ENCODE measurements at regions not wholly inside any gene's neighbourhood (a gene's known extent, or its start where the extent isn't known, plus 50 kb on each side); places are given as distances from the start of the nearest gene placed in this dataset.

- DNase-seq (no peak), ATAC-seq (no peak)
- Mint-ChIP-seq H3K36me3 (ENCODE audit: insufficient read depth) (no peaks in the 10 kb centered on the region), H3K9me3 (no peaks in the 10 kb centered on the region), H3K4me3 (no peak overlapping the region), H3K27me3 (ENCODE audit: low read depth) (no peaks in the 10 kb centered on the region), H3K4me1 (ENCODE audit: low read depth) (no peaks in the 10 kb centered on the region)
These were observed 282.4 kb upstream of the ADAMTS16 start for GRCh38 chr5:4857761-4858160.

GRCh38 chr5:4859500-4860235, 280.5 kb upstream of the ADAMTS16 start:
- ATAC-seq, result no peak
- no peak overlapping the region for H3K4me3 Mint-ChIP-seq
- H3K36me3 Mint-ChIP-seq (ENCODE audit: insufficient read depth), result no peaks in the 10 kb centered on the region
- no peaks in the 10 kb centered on the region for H3K4me1 Mint-ChIP-seq (ENCODE audit: low read depth)
- no peak for DNase-seq
- no peaks in the 10 kb centered on the region for H3K27me3 Mint-ChIP-seq (ENCODE audit: low read depth)
- no peaks in the 10 kb centered on the region for H3K9me3 Mint-ChIP-seq

GRCh38 chr5:4860631-4861030, 279.5 kb upstream of the ADAMTS16 start:
- no peaks in the 10 kb centered on the region for H3K36me3 Mint-ChIP-seq (ENCODE audit: insufficient read depth)
- DNase-seq (no peak), ATAC-seq (no peak)
- H3K4me3 Mint-ChIP-seq, result no peak overlapping the region
- H3K4me1 Mint-ChIP-seq (ENCODE audit: low read depth), result no peaks in the 10 kb centered on the region
- no peaks in the 10 kb centered on the region for H3K27me3 Mint-ChIP-seq (ENCODE audit: low read depth)
- H3K9me3 Mint-ChIP-seq, result peaks cover 5% of the 10 kb centered on the region

DNA sequence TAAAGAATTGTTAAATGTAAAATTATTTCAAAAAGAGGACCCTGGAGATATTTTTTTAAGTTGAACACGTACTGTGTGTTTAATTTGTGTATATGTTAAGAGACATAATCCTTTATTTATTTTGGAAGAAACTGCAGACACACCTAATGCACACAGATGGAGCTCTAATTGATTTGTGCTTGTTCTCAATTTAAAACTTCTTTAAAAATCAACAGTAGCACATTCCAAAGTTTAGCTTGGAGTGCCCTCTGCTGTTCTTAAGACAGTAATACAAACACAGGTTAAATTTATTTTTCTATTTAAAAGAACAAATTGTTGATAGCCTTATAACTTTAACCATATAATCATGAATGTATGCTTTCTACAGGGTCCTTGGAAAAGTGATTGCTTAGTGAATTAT, 277.6 kb upstream of the ADAMTS16 start:
- ATAC-seq (no peak), DNase-seq (no peak)
- H3K9me3 Mint-ChIP-seq, result peaks cover 5% of the 10 kb centered on the region
- no peaks in the 10 kb centered on the region for H3K36me3 Mint-ChIP-seq (ENCODE audit: insufficient read depth)
- no peak overlapping the region for H3K4me3 Mint-ChIP-seq
- no peaks in the 10 kb centered on the region for H3K27me3 Mint-ChIP-seq (ENCODE audit: low read depth)
- no peaks in the 10 kb centered on the region for H3K4me1 Mint-ChIP-seq (ENCODE audit: low read depth)

DNA sequence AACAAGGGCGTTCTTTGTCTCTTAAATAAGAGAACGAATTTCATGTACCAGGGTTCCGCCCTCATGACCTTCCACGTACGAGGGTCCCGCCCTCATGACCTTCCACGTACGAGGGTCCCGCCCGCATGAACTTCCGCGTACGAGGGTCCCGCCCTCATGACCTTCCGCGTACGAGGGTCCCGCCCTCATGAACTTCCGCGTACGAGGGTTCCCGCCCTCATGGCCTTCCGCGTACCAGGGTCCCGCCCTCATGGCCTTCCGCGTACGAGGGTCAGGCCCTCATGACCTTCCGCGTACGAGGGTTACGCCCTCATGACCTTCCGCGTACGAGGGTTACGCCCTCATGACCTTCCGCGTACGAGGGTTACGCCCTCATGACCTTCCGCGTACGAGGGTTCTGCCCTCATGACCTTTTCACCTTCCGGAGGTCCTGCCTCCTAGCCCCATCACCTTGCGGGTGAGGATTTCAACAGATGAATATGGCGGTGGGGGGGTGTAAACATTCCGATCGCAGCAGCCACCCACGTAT, 273.9 kb upstream of the ADAMTS16 start:
- Mint-ChIP-seq H3K4me1 (ENCODE audit: low read depth) (peaks cover 1% of the 10 kb centered on the region), H3K36me3 (ENCODE audit: insufficient read depth) (no peaks in the 10 kb centered on the region), H3K27me3 (ENCODE audit: low read depth) (no peaks in the 10 kb centered on the region), H3K4me3 (no peak overlapping the region), H3K9me3 (peaks cover 5% of the 10 kb centered on the region)
- ATAC-seq (no peak), DNase-seq (no peak)

- no peaks in the 10 kb centered on the region for H3K36me3 Mint-ChIP-seq (ENCODE audit: insufficient read depth)
- H3K9me3 Mint-ChIP-seq, result peaks cover 5% of the 10 kb centered on the region
- peaks cover 1% of the 10 kb centered on the region for H3K4me1 Mint-ChIP-seq (ENCODE audit: low read depth)
- DNase-seq, result no peak
- no peaks in the 10 kb centered on the region for H3K27me3 Mint-ChIP-seq (ENCODE audit: low read depth)
- no peak for ATAC-seq
- no peak overlapping the region for H3K4me3 Mint-ChIP-seq
These were observed 273.3 kb upstream of the ADAMTS16 start for GRCh38 chr5:4866817-4867216.

DNA sequence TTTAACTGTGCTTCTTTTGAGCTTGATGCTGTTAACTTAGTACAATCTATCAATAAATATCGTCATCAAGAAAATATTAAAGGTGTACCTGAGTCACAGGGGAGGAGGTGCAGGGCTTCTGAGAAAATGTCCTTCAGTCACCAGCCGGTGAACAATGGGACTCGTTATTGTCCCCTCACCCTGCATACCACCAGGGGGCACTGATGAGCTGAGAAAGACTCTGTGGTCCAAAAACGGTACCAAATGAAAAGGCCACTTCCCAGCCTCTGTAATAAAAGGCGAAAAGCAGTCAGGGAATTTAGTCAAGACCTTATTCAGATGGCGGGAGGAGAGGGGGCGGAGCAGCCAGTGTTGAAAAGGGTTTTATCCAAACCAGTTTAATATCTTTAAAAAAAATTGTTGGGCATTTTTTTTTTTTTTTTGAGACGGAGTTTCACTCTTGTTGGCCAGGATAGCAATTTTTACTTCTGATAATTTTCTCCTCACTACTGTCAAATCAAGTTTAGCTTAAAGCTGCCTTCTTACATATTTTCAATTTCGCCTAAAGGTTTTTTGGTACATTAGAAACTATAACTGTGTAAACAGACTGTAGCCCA, 271.9 kb upstream of the ADAMTS16 start:
- H3K9me3 Mint-ChIP-seq, result peaks cover 5% of the 10 kb centered on the region
- no peak for ATAC-seq
- no peak overlapping the region for H3K4me3 Mint-ChIP-seq
- no peak for DNase-seq
- no peaks in the 10 kb centered on the region for H3K36me3 Mint-ChIP-seq (ENCODE audit: insufficient read depth)
- H3K27me3 Mint-ChIP-seq (ENCODE audit: low read depth), result no peaks in the 10 kb centered on the region
- H3K4me1 Mint-ChIP-seq (ENCODE audit: low read depth), result peaks cover 1% of the 10 kb centered on the region

- Mint-ChIP-seq H3K27me3 (ENCODE audit: low read depth) (no peaks in the 10 kb centered on the region), H3K4me1 (ENCODE audit: low read depth) (no peaks in the 10 kb centered on the region), H3K4me3 (no peak overlapping the region), H3K9me3 (no peaks in the 10 kb centered on the region), H3K36me3 (ENCODE audit: insufficient read depth) (no peaks in the 10 kb centered on the region)
- ATAC-seq (no peak), DNase-seq (no peak)
These were observed 266.5 kb upstream of the ADAMTS16 start for GRCh38 chr5:4873652-4874051.

- no peak for ATAC-seq
- Mint-ChIP-seq H3K4me1 (ENCODE audit: low read depth) (no peaks in the 10 kb centered on the region), H3K27me3 (ENCODE audit: low read depth) (no peaks in the 10 kb centered on the region), H3K36me3 (ENCODE audit: insufficient read depth) (no peaks in the 10 kb centered on the region), H3K4me3 (no peak overlapping the region), H3K9me3 (no peaks in the 10 kb centered on the region)
- no peak for DNase-seq
These were observed 266.0 kb upstream of the ADAMTS16 start for GRCh38 chr5:4874097-4874496.

DNA sequence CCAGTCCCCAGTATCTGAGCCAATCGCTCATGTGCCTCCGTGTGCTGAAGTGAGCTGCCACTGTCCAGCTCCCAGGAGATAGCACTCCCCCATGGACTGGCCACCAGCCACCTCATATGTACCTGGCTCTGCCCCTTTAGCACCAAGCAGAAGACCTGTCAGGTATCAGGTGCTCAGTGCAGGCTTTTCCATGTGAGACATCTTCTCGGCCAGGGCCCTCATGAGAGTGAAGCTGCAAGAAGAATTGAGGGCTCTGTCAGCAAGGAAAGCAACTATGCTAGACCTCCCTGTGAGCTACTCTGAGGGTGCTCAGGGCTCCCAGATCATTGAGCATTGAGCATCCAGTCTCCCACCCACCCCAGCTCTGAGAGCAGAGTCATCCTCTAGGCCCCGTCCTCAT, 264.2 kb upstream of the ADAMTS16 start:
- H3K36me3 Mint-ChIP-seq (ENCODE audit: insufficient read depth), result no peaks in the 10 kb centered on the region
- DNase-seq (no peak), ATAC-seq (no peak)
- no peaks in the 10 kb centered on the region for H3K4me1 Mint-ChIP-seq (ENCODE audit: low read depth)
- H3K4me3 Mint-ChIP-seq, result no peak overlapping the region
- H3K27me3 Mint-ChIP-seq (ENCODE audit: low read depth), result no peaks in the 10 kb centered on the region
- H3K9me3 Mint-ChIP-seq, result no peaks in the 10 kb centered on the region

GRCh38 chr5:4876804-4877203, 263.3 kb upstream of the ADAMTS16 start:
- Mint-ChIP-seq H3K36me3 (ENCODE audit: insufficient read depth) (no peaks in the 10 kb centered on the region), H3K27me3 (ENCODE audit: low read depth) (no peaks in the 10 kb centered on the region), H3K9me3 (no peaks in the 10 kb centered on the region), H3K4me1 (ENCODE audit: low read depth) (no peaks in the 10 kb centered on the region), H3K4me3 (no peak overlapping the region)
- DNase-seq (no peak), ATAC-seq (no peak)

GRCh38 chr5:4877579-4877978, 262.6 kb upstream of the ADAMTS16 start:
- H3K4me1 Mint-ChIP-seq (ENCODE audit: low read depth), result no peaks in the 10 kb centered on the region
- H3K4me3 Mint-ChIP-seq, result no peak overlapping the region
- ATAC-seq, result no peak
- no peak for DNase-seq
- no peaks in the 10 kb centered on the region for H3K9me3 Mint-ChIP-seq
- H3K36me3 Mint-ChIP-seq (ENCODE audit: insufficient read depth), result no peaks in the 10 kb centered on the region
- no peaks in the 10 kb centered on the region for H3K27me3 Mint-ChIP-seq (ENCODE audit: low read depth)

DNA sequence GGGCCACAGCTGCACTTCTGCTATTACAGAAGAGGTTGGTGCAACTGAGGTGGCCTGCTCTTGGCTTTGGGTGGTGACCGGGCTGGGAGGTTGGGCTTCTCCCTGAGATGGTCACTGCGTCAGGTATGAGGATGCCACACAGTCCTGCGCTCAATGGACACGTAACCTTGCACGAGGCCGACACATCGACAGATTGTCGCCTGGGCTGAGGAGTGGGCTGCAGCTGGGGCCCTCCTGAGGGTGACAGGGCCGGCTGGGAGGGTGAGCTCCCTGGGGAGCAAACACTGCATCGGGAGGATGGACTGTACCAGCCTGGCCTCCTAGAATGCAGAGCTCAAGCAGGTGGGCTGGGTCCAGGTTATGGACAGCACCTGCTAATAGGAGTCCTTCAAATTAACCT, 261.1 kb upstream of the ADAMTS16 start:
- no peaks in the 10 kb centered on the region for H3K27me3 Mint-ChIP-seq (ENCODE audit: low read depth)
- H3K4me3 Mint-ChIP-seq, result no peak overlapping the region
- no peaks in the 10 kb centered on the region for H3K4me1 Mint-ChIP-seq (ENCODE audit: low read depth)
- no peak for DNase-seq
- no peaks in the 10 kb centered on the region for H3K36me3 Mint-ChIP-seq (ENCODE audit: insufficient read depth)
- no peak for ATAC-seq
- no peaks in the 10 kb centered on the region for H3K9me3 Mint-ChIP-seq

GRCh38 chr5:4879693-4880303, 260.3 kb upstream of the ADAMTS16 start:
- Mint-ChIP-seq H3K27me3 (ENCODE audit: low read depth) (no peaks in the 10 kb centered on the region), H3K36me3 (ENCODE audit: insufficient read depth) (no peaks in the 10 kb centered on the region), H3K4me3 (no peak overlapping the region), H3K9me3 (no peaks in the 10 kb centered on the region), H3K4me1 (ENCODE audit: low read depth) (no peaks in the 10 kb centered on the region)
- ATAC-seq (no peak), DNase-seq (no peak)

- no peak overlapping the region for H3K4me3 Mint-ChIP-seq
- DNase-seq, result no peak
- H3K9me3 Mint-ChIP-seq, result no peaks in the 10 kb centered on the region
- no peak for ATAC-seq
- no peaks in the 10 kb centered on the region for H3K27me3 Mint-ChIP-seq (ENCODE audit: low read depth)
- no peaks in the 10 kb centered on the region for H3K4me1 Mint-ChIP-seq (ENCODE audit: low read depth)
- H3K36me3 Mint-ChIP-seq (ENCODE audit: insufficient read depth), result no peaks in the 10 kb centered on the region
These were observed 259.8 kb upstream of the ADAMTS16 start for GRCh38 chr5:4880304-4880741.
